Fibroblast of villous mesenchyme (primary cell): ENCODE measurements at regions not wholly inside any gene's neighbourhood (a gene's known extent, or its start where the extent isn't known, plus 50 kb on each side); places are given as distances from the start of the nearest gene placed in this dataset.

Experiments used
- DNase-seq: peaks from one replicate; pipeline ENCODE4 v3.0.0-alpha.2; 2010; ENCODE audit warnings: low read depth
- H3K4me3 ChIP-seq: 2 replicates; pipeline ENCODE4 v1.5.1; 2011; ENCODE audit warnings: low read depth, mild to moderate bottlenecking, low read length
- CTCF ChIP-seq: IDR thresholded peaks from 2 replicates; pipeline ENCODE4 v1.5.1; 2012; ENCODE audit warnings: low read depth, mild to moderate bottlenecking, low read length; ENCODE audit not compliant: insufficient read depth

GRCh38 chr12:28700161-28700560 is 448.9 kb upstream of the FAR2 start:
- DNase-seq: no peak
- TF ChIP-seq CTCF: no peak
- no peak overlapping the region for H3K4me3 ChIP-seq

GRCh38 chr12:28704477-28705169 is 444.5 kb upstream of the FAR2 start:
- TF ChIP-seq CTCF: no peak
- no peak for DNase-seq
- no peak overlapping the region for H3K4me3 ChIP-seq

GRCh38 chr12:28708918-28709371 is 440.1 kb upstream of the FAR2 start:
- no peak for TF ChIP-seq CTCF
- peak; percentile 51 for DNase-seq
- no peak overlapping the region for H3K4me3 ChIP-seq

- H3K4me3 ChIP-seq: no peak overlapping the region
- no peak for TF ChIP-seq CTCF
- peak; percentile 10 for DNase-seq
These were observed 438.9 kb upstream of the FAR2 start for GRCh38 chr12:28709986-28710685.

- TF ChIP-seq CTCF: no peak
- no peak overlapping the region for H3K4me3 ChIP-seq
These were observed 438.2 kb upstream of the FAR2 start for GRCh38 chr12:28710882-28711281.

GRCh38 chr12:28711421-28711820 is 437.7 kb upstream of the FAR2 start:
- no peak for DNase-seq
- no peak for TF ChIP-seq CTCF
- H3K4me3 ChIP-seq: no peak overlapping the region

More at GRCh38 chr12:28710882-28711281, 438.2 kb upstream of the FAR2 start:
- peak; percentile 51 for DNase-seq
